ENCODE measurements at regions not wholly inside any gene's neighbourhood (a gene's known extent, or its start where the extent isn't known, plus 50 kb on each side); places are given as distances from the start of the nearest gene placed in this dataset.

DNA sequence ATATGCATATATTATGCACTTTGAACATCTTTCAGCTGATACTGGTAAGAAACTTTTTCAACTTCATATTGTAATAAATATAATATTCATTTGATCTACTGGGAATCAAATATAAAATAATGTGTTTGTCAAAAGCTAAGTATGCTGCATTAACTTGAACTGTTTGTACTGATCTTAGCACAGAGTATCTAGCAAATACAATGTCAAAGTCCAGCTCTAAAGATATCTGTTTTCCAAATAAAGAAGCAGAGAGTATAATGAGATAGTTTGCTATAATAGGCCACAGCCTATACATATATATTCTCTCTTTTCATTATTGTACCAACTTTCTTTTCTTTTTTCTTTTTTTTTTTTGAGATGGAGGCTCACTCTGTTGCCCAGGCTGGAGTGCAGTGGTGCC is 417.0 kb downstream of the TMEM161B start:
- DNase-seq: no peak

DNA sequence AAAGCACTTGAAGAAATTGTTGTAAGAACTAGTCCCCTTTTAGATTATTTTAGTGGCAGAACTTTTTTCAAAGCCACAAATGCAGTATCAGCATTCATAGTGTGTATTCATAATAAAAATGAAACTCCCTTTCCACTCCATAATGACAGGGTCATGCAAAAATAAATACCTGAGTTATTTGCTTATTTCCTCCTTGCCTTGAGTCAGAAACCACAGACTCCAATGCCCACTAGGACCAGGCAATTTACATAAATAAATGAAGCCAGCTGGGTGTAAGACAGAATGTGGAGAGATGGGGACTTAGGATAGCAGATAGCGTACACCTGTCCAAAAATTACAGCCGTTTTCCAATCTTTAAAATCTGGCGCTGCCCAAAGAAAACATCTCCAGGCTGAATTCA is 417.8 kb downstream of the TMEM161B start:
- no peak for DNase-seq

DNA sequence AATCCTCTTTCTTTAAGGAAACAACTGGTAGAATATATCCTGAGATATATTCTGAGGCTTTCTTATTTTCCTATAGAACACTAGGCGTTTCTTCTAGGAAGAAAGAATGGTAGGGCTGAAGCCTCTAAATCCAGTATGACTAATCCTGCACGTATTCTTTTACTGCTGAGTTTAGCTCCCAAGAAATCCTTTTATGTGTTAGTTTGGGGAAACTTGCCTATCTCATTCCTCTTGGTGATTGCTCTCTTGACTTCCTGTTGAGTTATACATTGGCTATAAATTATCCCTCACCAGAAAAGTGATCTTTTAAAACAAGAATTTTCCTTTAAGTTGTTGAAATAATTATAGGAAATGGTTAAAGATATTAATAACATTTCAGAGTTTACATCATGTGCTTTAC is 422.9 kb downstream of the TMEM161B start:
- no peak for DNase-seq

- DNase-seq: no peak
These were observed 423.8 kb downstream of the TMEM161B start for GRCh38 chr5:87844866-87845265.

- DNase-seq: no peak
These were observed 424.2 kb downstream of the TMEM161B start for GRCh38 chr5:87844449-87844848.

- no peak for DNase-seq
These were observed 424.0 kb upstream of the CCNH start for GRCh38 chr5:87836696-87837095.

DNA sequence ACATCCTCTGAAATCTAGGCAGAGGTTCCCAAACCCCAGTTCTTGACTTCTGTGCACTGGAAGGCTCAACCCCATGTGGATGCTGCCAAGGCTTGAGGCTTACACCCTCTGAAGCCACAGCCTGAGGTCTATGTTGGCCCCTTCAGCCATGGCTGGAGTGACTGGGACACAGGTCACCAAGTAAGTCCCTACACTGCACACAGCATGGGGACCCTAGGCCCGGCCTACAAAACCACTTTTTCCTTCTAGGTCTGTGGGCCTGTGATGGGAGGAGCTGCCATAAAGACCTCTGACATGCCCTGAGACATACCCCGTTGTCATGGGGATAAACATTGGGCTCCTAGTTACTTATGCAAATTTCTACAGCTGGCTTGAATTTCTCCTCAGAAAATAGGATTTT is 418.8 kb upstream of the CCNH start:
- DNase-seq: no peak

DNA sequence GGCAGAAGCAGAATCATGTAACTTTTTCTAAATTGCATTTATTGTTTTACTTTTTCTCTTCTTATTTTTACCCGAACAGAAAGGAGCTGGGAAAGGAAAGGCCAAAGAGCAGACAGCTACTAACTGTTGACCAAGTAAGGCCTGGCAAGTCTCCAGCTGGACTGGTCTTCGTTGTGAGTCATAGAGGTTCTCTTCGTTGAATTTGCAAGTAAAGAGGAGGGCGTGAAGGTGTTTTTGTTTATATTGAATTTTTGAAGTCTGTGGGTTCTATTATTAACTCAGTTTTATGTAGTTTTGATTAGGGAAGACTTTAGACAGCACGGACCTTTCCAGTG is 416.5 kb upstream of the CCNH start:
- no peak for DNase-seq

DNA sequence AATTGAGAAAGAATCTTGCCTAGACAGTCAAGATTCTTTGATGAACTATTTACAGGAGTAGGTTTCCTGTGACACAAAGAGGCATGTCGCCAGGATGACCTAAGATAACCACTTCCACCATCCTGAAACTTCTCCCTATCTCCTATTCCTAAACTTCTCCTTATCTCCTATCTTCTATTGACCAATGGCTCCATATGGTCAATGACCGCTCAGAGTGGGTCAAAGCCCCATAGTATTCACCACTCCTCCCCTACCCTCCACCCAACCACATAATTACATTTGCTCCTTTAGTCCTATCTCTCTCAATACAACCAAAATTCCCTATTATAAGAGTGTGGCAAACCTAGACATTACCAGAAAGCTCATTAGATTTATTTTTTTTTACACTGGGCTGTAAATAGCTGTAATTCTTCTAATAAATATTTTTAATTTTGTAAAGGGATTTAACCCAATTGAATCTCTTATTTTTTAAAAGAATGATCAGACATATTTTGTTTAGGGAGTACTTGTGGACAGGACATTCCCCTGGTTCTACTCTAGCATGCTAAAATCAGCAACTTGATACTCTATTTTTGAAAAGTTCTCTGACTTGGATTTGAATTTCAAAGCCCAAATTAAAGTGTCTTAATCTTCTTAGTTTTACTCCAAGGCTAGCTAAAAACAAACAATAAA is 416.0 kb upstream of the CCNH start:
- no peak for DNase-seq

DNA sequence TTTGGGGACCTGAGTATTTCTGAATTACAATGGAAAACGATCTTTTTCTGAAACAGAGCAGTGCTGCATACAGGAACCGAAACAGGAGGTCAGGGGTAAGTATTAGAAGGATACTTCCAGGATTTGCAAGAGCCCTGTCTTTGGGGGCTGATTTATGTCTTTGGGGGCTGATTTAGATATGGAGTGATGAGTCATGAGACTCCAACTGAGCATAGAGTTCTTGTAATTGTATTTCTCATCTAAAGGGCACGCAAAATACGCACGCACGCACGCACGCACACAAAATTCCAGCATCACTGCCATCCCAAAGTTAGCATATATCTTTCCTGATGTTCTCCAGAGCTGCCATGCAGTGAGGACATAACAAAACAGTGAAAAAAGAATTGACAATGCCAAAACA is 414.8 kb upstream of the CCNH start:
- DNase-seq: no peak

DNA sequence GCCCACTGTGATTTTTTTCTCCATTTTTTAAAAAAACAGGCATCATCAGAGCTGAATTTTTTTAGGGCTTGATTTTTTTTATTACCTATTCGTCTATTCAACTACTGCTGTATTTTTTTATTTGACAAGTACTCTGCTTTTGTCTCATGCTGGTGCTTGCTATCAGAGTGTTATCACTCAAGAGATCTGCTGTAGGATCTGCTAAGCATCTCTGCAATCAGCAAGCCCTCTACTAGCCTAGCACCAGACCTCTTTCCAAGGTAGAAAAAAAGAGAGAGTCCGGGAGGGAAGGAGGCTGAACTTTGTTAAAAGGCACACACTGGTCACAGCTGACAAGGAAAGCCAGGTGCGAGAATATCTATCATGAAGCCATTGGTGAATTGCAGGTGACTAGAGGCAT is 413.8 kb upstream of the CCNH start:
- DNase-seq: no peak

DNA sequence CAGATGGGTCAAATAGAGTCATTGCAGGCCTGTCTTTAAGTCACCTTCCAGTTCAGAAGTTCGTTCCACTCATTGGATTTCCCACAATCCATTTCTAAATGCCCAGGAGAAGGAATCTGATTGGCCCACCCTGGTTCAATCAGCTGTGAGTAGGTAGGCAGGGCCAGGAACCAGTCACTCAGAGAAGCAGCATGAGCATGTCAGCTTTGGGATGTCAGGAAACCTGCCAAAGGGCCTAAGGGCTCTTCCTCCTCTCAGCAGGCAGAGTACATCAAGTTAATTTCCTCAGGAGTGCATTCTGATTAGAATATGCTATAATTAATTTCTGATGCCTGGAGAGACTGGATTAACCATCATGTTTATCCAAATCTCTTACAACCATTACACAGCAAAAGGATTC is 412.9 kb upstream of the CCNH start:
- DNase-seq: no peak

- DNase-seq: no peak
These were observed 395.1 kb upstream of the CCNH start for GRCh38 chr5:87807783-87808182.

GRCh38 chr5:87803352-87803751 is 390.6 kb upstream of the CCNH start:
- DNase-seq: no peak

GRCh38 chr5:87791869-87792268 is 379.1 kb upstream of the CCNH start:
- no peak for DNase-seq

DNA sequence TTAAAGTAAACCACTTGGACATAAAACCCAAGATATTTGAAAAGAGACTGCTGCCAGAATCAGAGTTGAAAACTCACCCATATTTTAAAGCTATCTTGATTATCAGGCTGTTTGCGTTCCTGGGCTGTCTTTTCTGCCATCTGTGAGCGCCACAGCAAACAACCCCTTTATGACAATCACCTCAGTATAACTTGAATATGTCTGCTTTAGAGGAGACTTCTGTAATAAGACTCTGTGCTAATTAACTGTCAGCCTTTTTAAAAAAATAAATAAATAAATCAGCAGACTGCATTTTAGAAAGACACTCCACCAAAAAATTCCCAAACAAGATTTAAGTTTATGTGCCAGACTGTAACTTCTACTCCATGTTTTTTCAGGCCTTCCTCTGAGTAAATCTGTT is 375.7 kb upstream of the CCNH start:
- no peak for DNase-seq

DNA sequence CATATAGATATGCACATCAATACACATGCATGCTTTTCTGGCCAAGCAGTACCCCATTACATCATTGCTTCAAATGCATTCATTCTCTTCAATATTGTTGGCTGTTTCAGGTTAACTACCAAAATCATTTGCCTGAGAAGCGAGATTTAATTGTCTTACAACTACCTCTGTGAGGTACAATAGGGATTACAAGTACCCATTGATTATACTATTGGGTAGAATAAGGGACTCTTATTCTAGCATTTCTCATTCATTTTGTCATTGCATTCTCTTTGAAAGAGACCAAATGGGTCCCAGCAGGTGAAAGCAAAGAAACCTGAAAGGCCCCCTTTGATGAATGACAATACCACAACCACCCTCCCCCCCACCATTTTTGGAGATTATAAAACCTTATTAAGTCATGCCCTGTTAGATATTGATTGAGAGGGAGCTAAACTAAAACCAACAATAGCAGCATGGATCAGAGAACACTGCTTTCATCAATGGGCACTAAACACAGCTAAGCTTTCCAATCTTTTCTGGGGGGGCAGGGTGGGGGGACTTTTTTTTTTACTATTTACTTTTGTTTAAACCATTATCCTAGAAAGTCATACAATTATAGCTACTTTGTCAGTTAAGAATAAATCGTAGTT is 375.0 kb upstream of the CCNH start:
- DNase-seq: no peak

GRCh38 chr5:87787086-87787485 is 374.4 kb upstream of the CCNH start:
- DNase-seq: no peak

DNA sequence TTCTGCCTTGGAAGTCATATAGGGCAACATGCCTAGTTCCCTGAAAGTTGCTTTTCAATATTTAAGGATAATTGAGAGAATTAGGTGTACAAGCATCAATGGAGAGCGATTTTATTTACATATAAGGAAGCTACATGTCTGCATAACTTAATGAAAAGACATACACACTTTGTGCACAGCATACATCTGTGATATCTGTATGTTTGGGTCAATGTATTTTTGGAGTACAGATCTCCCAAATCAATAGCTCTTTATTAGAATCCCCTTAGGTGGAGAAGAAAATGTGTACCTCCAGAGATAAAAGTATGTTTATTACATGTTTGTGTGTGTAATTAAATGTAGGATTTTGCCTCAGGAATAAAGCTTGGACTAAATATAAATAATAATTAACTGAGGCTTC is 373.7 kb upstream of the CCNH start:
- no peak for DNase-seq

DNA sequence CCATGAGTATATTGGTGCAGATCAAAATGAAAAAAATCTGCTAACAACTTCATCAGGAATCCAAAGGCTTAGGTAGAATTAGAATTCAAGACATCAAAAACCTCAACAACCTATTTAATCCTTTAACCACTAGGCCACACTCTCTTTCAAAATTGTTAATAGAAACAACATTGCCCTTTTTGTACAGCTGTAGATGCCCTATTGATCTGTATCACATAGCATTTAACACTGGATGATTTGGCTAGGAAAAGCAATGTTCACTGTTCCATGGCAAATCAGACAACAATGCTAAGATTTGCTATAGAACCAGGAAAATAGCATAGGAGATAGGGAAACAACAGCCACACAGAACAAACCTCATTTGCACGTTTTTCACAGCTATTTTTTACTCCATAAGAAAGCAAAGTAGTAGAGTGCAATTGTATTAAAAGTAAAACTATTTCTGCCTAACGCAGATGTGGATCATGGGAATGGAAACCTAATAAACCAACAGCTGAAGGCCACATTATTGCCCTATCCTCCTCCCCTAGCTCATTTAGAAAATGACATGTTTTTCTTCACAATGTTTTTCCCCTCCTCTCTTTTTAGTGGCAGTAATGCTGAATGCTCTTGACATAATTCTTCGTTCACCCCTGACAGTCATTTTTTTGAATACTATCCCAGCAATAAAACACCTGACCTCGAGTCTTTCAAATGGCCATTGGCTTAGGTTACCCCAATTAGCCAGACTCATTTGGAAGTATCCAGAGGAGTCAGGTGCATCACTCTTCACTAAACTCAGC is 373.0 kb upstream of the CCNH start:
- no peak for DNase-seq

DNA sequence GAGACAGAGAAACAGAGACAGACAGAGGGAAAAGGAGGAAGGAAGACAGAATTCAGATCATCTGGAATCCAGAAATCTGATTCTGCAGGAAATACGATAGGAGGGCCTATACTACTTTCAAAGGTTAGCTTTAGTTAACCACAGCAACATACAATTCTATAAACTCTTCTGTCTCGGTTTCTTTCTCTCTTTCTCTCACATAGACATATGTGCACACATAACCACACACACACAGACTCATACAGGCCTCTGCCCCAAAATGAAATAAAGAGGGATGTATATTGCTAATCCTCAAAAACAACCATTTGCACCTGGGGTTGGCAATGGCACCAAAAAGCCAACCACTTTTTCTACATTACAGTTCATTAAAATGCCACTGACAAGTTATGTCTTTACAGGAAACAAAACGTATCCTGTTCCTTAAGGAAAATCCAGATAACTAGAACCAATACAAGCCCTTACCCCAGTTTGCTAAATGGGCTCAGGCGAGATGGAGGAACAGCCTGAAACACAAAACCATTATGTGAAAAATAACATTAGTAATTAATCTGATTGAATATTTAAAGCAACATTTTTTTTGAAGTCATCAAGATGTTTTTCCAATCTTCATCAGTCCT is 372.3 kb upstream of the CCNH start:
- no peak for DNase-seq

DNA sequence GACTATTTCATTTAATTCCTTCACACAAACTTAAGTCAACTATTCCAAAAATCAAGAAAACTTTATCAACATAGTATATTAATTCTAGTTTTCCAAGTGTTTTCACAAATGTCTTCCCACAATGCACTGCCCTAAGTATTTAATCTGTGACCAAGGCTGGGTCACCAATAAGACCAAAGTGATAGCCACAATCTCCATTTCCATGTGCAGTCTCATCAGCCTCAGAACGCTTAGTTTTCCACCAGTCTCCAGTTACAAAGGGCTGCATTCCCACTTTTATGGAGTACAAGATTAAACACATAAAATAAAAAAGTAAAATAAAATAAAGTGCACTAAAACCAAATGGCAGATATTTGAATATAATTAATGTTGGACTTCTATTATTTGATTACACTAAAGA is 371.6 kb upstream of the CCNH start:
- DNase-seq: no peak

GRCh38 chr5:87782916-87783315 is 370.2 kb upstream of the CCNH start:
- no peak for DNase-seq

GRCh38 chr5:87781976-87782375 is 369.2 kb upstream of the CCNH start:
- no peak for DNase-seq
